ENCODE measurements at regions not wholly inside any gene's neighbourhood (a gene's known extent, or its start where the extent isn't known, plus 50 kb on each side); places are given as distances from the start of the nearest gene placed in this dataset.

GRCh38 chr12:17358835-17359234 is 731.2 kb downstream of the RERGL start:
- Mint-ChIP-seq H3K9me3 (ENCODE audit: low read depth) (peaks cover 3% of the 10 kb centered on the region), H3K4me3 (ENCODE audit: low read depth) (no peak overlapping the region), H3K27me3 (peaks cover 6% of the 10 kb centered on the region), H3K36me3 (ENCODE audit: insufficient read depth) (no peaks in the 10 kb centered on the region), H3K4me1 (ENCODE audit: low read depth) (peaks cover 13% of the 10 kb centered on the region), H3K27ac (no peak overlapping the region)
- no peak for DNase-seq (ENCODE audit: low spot score, unreplicated experiment)
- no peak for TF ChIP-seq CTCF (IDR thresholded peaks at IDR 0.05; ENCODE audit: unreplicated experiment)

- peaks cover 14% of the 10 kb centered on the region for H3K4me1 Mint-ChIP-seq (ENCODE audit: low read depth)
- peaks cover 6% of the 10 kb centered on the region for H3K27me3 Mint-ChIP-seq
- TF ChIP-seq CTCF (IDR thresholded peaks at IDR 0.05; ENCODE audit: unreplicated experiment) = no peak
Measured at GRCh38 chr12:17357396-17357795, 732.6 kb downstream of the RERGL start.

GRCh38 chr12:17352164-17352563 is 737.8 kb downstream of the RERGL start:
- Mint-ChIP-seq H3K4me1 (ENCODE audit: low read depth) (peaks cover 11% of the 10 kb centered on the region), H3K27ac (no peak overlapping the region), H3K4me3 (ENCODE audit: low read depth) (no peak overlapping the region), H3K27me3 (no peaks in the 10 kb centered on the region), H3K9me3 (ENCODE audit: low read depth) (peaks cover 3% of the 10 kb centered on the region), H3K36me3 (ENCODE audit: insufficient read depth) (no peaks in the 10 kb centered on the region)
- no peak for DNase-seq (ENCODE audit: low spot score, unreplicated experiment)
- TF ChIP-seq CTCF (IDR thresholded peaks at IDR 0.05; ENCODE audit: unreplicated experiment) = peak; percentile 56

More at GRCh38 chr12:17357396-17357795, 732.6 kb downstream of the RERGL start:
- no peaks in the 10 kb centered on the region for H3K36me3 Mint-ChIP-seq (ENCODE audit: insufficient read depth)
- H3K4me3 Mint-ChIP-seq (ENCODE audit: low read depth) = no peak overlapping the region
- H3K9me3 Mint-ChIP-seq (ENCODE audit: low read depth) = peaks cover 3% of the 10 kb centered on the region
- DNase-seq (ENCODE audit: low spot score, unreplicated experiment) = no peak
- no peak overlapping the region for H3K27ac Mint-ChIP-seq

- peaks cover 9% of the 10 kb centered on the region for H3K4me1 Mint-ChIP-seq (ENCODE audit: low read depth)
- H3K4me3 Mint-ChIP-seq (ENCODE audit: low read depth) = no peak overlapping the region
- peaks cover under 1% of the 10 kb centered on the region for H3K9me3 Mint-ChIP-seq (ENCODE audit: low read depth)
- DNase-seq (ENCODE audit: low spot score, unreplicated experiment) = no peak
- no peaks in the 10 kb centered on the region for H3K27me3 Mint-ChIP-seq
- no peak for TF ChIP-seq CTCF (IDR thresholded peaks at IDR 0.05; ENCODE audit: unreplicated experiment)
- no peaks in the 10 kb centered on the region for H3K36me3 Mint-ChIP-seq (ENCODE audit: insufficient read depth)
- no peak overlapping the region for H3K27ac Mint-ChIP-seq
Measured at GRCh38 chr12:17348311-17348710, 741.7 kb downstream of the RERGL start.

- no peak for TF ChIP-seq CTCF (IDR thresholded peaks at IDR 0.05; ENCODE audit: unreplicated experiment)
- Mint-ChIP-seq H3K4me3 (ENCODE audit: low read depth) (no peak overlapping the region), H3K9me3 (ENCODE audit: low read depth) (peaks cover 5% of the 10 kb centered on the region), H3K27me3 (no peaks in the 10 kb centered on the region), H3K27ac (no peak overlapping the region), H3K36me3 (ENCODE audit: insufficient read depth) (no peaks in the 10 kb centered on the region), H3K4me1 (ENCODE audit: low read depth) (no peaks in the 10 kb centered on the region)
- no peak for DNase-seq (ENCODE audit: low spot score, unreplicated experiment)
Measured at GRCh38 chr12:17344649-17345048, 738.7 kb upstream of the LMO3 start.

Data from progenitor cell of endocrine pancreas (in vitro differentiated cells).